Naive thymus-derived CD4-positive, alpha-beta T cell (primary cell): ENCODE measurements at regions not wholly inside any gene's neighbourhood (a gene's known extent, or its start where the extent isn't known, plus 50 kb on each side); places are given as distances from the start of the nearest gene placed in this dataset.

Experiments
- ATAC-seq: fragments of 150-1000 bp; cut with Tn5 transposase; 2 replicates; pipeline ENCODE4 v1.10.0; 2021; ENCODE audit warnings: mild to moderate bottlenecking, moderate library complexity
- CTCF ChIA-PET: fragments of 350-600 bp; sonication (Branson Sonifier 250); formaldehyde crosslinking; loops from one replicate; lab custom pipeline; 2021; ENCODE audit warnings: antibody characterized with exemption; lab: Charles Lee
- POLR2A ChIA-PET: fragments of 350-600 bp; sonication (Branson Sonifier 250); formaldehyde crosslinking; loops from one replicate; lab custom pipeline; 2021; ENCODE audit warnings: antibody characterized with exemption, inconsistent platforms; lab: Charles Lee
- DNase-seq, 9 donors: peaks; one replicate each; pipeline versions ENCODE4 v3.0.0 to v3.0.0-alpha.2; 2020 to 2022; ENCODE audit warnings: mixed read lengths in 1 of 9
- H3K27ac ChIP-seq: one replicate; pipeline ENCODE4 v1.7.0; 2013; ENCODE audit warnings: mild to moderate bottlenecking, low read depth, low read length, moderate library complexity
- H3K27me3 ChIP-seq, 2 donors: one replicate each; pipeline ENCODE4 v1.7.0; 2013; ENCODE audit warnings: low read length in 2 of 2, mild to moderate bottlenecking in 2 of 2, moderate library complexity in 2 of 2; ENCODE audit not compliant: control insufficient read depth in 2 of 2, insufficient read depth in 2 of 2
- H3K36me3 ChIP-seq, 3 experiments: 1 replicate in 2 of 3; 2 replicates in 1 of 3; pipeline ENCODE4 v1.7.0; 2013; ENCODE audit warnings: low read length in 3 of 3, mild to moderate bottlenecking in 3 of 3, moderate library complexity in 1 of 3; ENCODE audit not compliant: insufficient read depth in 3 of 3, control insufficient read depth in 2 of 3
- H3K4me1 ChIP-seq, 2 donors: one replicate each; pipeline ENCODE4 v1.7.0; 2013; ENCODE audit warnings: low read length in 2 of 2, mild to moderate bottlenecking in 2 of 2, moderate library complexity in 1 of 2; ENCODE audit not compliant: control insufficient read depth in 2 of 2, insufficient read depth in 2 of 2
- H3K4me3 ChIP-seq: 2 replicates; pipeline ENCODE4 v1.7.0; 2013; ENCODE audit warnings: mild to moderate bottlenecking, low read length
- H3K9me3 ChIP-seq, 3 experiments: 1 replicate in 2 of 3; 2 replicates in 1 of 3; pipeline ENCODE4 v1.7.0; 2013; ENCODE audit warnings: low read length in 3 of 3; ENCODE audit not compliant: control insufficient read depth in 2 of 3
- H3K27ac Mint-ChIP-seq, 9 donors: one replicate each; pipeline ENCODE4 v1.8.0; 2020 to 2022; ENCODE audit warnings: mixed read lengths in 9 of 9, mild to moderate bottlenecking in 8 of 9, moderate library complexity in 5 of 9, inconsistent platforms in 2 of 9
- H3K27me3 Mint-ChIP-seq, 5 donors: one replicate each; pipeline ENCODE4 v1.8.0; 2021 to 2022; ENCODE audit warnings: mixed read lengths in 5 of 5, mild to moderate bottlenecking in 1 of 5
- H3K36me3 Mint-ChIP-seq, 5 donors: one replicate each; pipeline ENCODE4 v1.8.0; 2020 to 2022; ENCODE audit warnings: mixed read lengths in 5 of 5, mild to moderate bottlenecking in 3 of 5, inconsistent platforms in 1 of 5
- H3K4me1 Mint-ChIP-seq, 7 donors: one replicate each; pipeline ENCODE4 v1.8.0; 2020 to 2022; ENCODE audit warnings: mixed read lengths in 7 of 7, mild to moderate bottlenecking in 3 of 7, inconsistent platforms in 1 of 7
- H3K4me3 Mint-ChIP-seq, 10 donors: one replicate each; pipeline ENCODE4 v1.8.0; 2020 to 2022; ENCODE audit warnings: mild to moderate bottlenecking in 10 of 10, mixed read lengths in 10 of 10, moderate library complexity in 6 of 10, inconsistent platforms in 2 of 10
- H3K9me3 Mint-ChIP-seq, 11 donors: one replicate each; pipeline ENCODE4 v1.8.0; 2020 to 2022; ENCODE audit warnings: mixed read lengths in 11 of 11, mild to moderate bottlenecking in 4 of 11, inconsistent platforms in 1 of 11, moderate library complexity in 1 of 11
- intact Hi-C, 2 donors: fragments of 100-400 bp; cut with micrococcal nuclease; formaldehyde crosslinking; loops; one replicate each; pipeline ENCODE4 v1.15.1; 2023

- H3K36me3 ChIP-seq = no peaks in the 10 kb centered on the region
- H3K4me1 Mint-ChIP-seq = no peaks in the 10 kb centered on the region
- H3K27ac ChIP-seq = no peak overlapping the region
- no peaks in the 10 kb centered on the region for H3K9me3 ChIP-seq
- H3K27me3 Mint-ChIP-seq = peaks cover 0 to 9% (median 3%) of the 10 kb centered on the region in 5 donors
- ChIA-PET POLR2A (no interaction called here), CTCF (no interaction called here)
- intact Hi-C loops = loop anchor here in 1 of 2 donors (10.0 kb wide), 1 partner anchor 218 kb away; no protein-coding TSS in a partner anchor
- no peaks in the 10 kb centered on the region for H3K27me3 ChIP-seq
- DNase-seq (no peak), ATAC-seq (no peak)
- no peak overlapping the region for H3K27ac Mint-ChIP-seq
- no peaks in the 10 kb centered on the region for H3K36me3 Mint-ChIP-seq
- H3K9me3 Mint-ChIP-seq = peaks cover 0 to 2% (median 0%) of the 10 kb centered on the region in 11 donors
- H3K4me1 ChIP-seq = no peaks in the 10 kb centered on the region
- H3K4me3 ChIP-seq = no peak overlapping the region
- H3K4me3 Mint-ChIP-seq = no peak overlapping the region
These were observed 250.9 kb downstream of the FBXO15 start for GRCh38 chr18:73896685-73897084.

DNA sequence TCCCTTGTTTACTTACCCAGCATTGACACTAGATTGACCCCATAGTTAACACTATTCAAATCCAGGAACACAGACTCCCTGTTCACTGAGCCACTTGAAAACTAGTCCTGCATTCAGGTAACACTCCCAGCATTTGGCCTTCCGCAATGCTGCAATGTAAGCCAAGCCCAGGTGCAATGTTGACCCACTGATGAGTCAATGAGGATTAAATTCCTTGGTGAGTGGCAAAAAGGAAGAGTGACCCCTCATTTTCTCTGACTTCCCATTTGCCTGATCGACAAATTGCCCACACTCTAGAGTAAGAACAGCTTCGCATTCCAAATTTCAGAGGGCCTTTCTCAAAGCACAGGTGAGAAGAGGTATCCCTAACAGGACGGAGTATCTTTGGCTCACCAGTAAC lies 251.9 kb downstream of the FBXO15 start:
- ATAC-seq = no peak

DNA sequence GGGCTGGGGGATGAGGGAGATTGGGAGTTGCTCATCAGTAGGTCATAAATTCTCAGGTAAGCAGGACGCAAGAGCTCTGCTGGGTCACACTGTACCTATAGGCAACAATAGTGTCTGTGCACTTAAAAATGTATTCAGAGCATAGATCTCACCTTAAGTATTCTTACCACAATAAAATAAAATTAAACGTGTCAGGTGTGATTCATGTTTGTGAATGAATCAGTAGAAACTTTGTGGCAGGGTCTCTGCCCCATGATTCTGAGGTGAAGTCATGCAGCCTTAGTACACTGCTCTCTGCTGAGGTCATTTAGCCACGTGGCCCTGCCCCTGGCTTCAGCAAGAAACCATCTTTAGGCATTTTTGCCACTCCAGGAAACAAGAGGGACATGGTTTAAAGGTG lies 253.8 kb downstream of the FBXO15 start:
- Mint-ChIP-seq H3K36me3 (no peaks in the 10 kb centered on the region), H3K27me3 (peaks cover 0 to 17% (median 3%) of the 10 kb centered on the region in 5 donors), H3K4me1 (no peaks in the 10 kb centered on the region), H3K9me3 (peaks cover 0 to 2% (median 0%) of the 10 kb centered on the region in 11 donors), H3K4me3 (no peak overlapping the region), H3K27ac (no peak overlapping the region)
- no peaks in the 10 kb centered on the region for H3K27me3 ChIP-seq
- ChIA-PET CTCF (no interaction called here), POLR2A (no interaction called here)
- no peak overlapping the region for H3K27ac ChIP-seq
- intact Hi-C loops = loop anchor here in 1 of 2 donors (10.0 kb wide), 1 partner anchor 221 kb away; no protein-coding TSS in a partner anchor
- H3K36me3 ChIP-seq = no peaks in the 10 kb centered on the region
- no peaks in the 10 kb centered on the region for H3K4me1 ChIP-seq
- H3K4me3 ChIP-seq = no peak overlapping the region
- DNase-seq (no peak), ATAC-seq (no peak)
- H3K9me3 ChIP-seq = no peaks in the 10 kb centered on the region

More for the DNA sequence above, 251.9 kb downstream of the FBXO15 start:
- no peaks in the 10 kb centered on the region for H3K9me3 ChIP-seq
- H3K4me1 ChIP-seq = no peaks in the 10 kb centered on the region
- Mint-ChIP-seq H3K36me3 (no peaks in the 10 kb centered on the region), H3K4me1 (no peaks in the 10 kb centered on the region), H3K27ac (no peak overlapping the region), H3K9me3 (peaks cover 0 to 2% (median 0%) of the 10 kb centered on the region in 11 donors), H3K4me3 (no peak overlapping the region), H3K27me3 (peaks cover 0 to 16% (median 3%) of the 10 kb centered on the region in 5 donors)
- H3K36me3 ChIP-seq = no peaks in the 10 kb centered on the region
- no peak overlapping the region for H3K4me3 ChIP-seq
- ChIA-PET POLR2A (no interaction called here), CTCF (no interaction called here)
- intact Hi-C loops = loop anchor here in 1 of 2 donors (10.0 kb wide), 1 partner anchor 219 kb away; no protein-coding TSS in a partner anchor
- no peak overlapping the region for H3K27ac ChIP-seq
- no peaks in the 10 kb centered on the region for H3K27me3 ChIP-seq
- DNase-seq = no peak

GRCh38 chr18:73891572-73892421 lies 255.8 kb downstream of the FBXO15 start:
- POLR2A ChIA-PET = no interaction called here
- H3K27me3 ChIP-seq = no peaks in the 10 kb centered on the region
- no peak overlapping the region for H3K27ac ChIP-seq
- CTCF ChIA-PET = no interaction called here
- Mint-ChIP-seq H3K27me3 (peaks cover 0 to 17% (median 0%) of the 10 kb centered on the region in 5 donors), H3K4me3 (no peak overlapping the region), H3K27ac (no peak overlapping the region), H3K36me3 (no peaks in the 10 kb centered on the region), H3K9me3 (peaks cover 0 to 2% (median 0%) of the 10 kb centered on the region in 11 donors), H3K4me1 (no peaks in the 10 kb centered on the region)
- H3K4me1 ChIP-seq = no peaks in the 10 kb centered on the region
- intact Hi-C loops = loop anchor here in 1 of 2 donors (10.0 kb wide), 1 partner anchor 223 kb away; no protein-coding TSS in a partner anchor
- H3K9me3 ChIP-seq = no peaks in the 10 kb centered on the region
- DNase-seq = no peak
- H3K36me3 ChIP-seq = no peaks in the 10 kb centered on the region
- ATAC-seq = no peak
- H3K4me3 ChIP-seq = no peak overlapping the region

GRCh38 chr18:73888565-73888964 lies 259.1 kb downstream of the FBXO15 start:
- ATAC-seq (no peak), DNase-seq (no peak)
- H3K4me3 Mint-ChIP-seq = no peak overlapping the region
- Histone ChIP-seq H3K4me3 (no peak overlapping the region), H3K9me3 (no peaks in the 10 kb centered on the region), H3K27ac (no peak overlapping the region), H3K4me1 (no peaks in the 10 kb centered on the region), H3K36me3 (no peaks in the 10 kb centered on the region), H3K27me3 (no peaks in the 10 kb centered on the region)
- intact Hi-C loops = no loop called here
- ChIA-PET POLR2A (no interaction called here), CTCF (no interaction called here)
- peaks cover 0 to 17% (median 0%) of the 10 kb centered on the region in 5 donors for H3K27me3 Mint-ChIP-seq
- H3K27ac Mint-ChIP-seq = no peak overlapping the region
- H3K36me3 Mint-ChIP-seq = no peaks in the 10 kb centered on the region
- H3K9me3 Mint-ChIP-seq = peaks cover 0 to 2% (median 0%) of the 10 kb centered on the region in 11 donors
- no peaks in the 10 kb centered on the region for H3K4me1 Mint-ChIP-seq

DNA sequence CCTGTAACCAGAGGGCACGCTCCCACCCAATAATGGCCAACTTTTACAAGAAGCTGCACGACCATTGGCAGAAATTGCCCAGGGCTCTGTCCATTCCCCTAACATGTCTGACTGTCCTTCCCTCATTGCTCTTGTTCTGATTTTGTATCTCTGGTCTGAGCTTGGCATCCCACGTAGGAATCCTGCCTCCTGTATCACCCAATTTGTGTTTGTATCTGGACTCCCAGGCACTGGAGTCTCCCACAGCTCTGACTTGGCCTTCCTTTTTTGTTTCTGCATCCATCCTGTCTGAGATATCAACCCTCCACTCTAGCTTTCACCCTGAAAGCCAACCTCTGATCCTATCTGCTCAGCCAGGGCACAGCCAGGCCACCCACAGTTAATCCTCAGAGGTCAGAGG lies 259.8 kb downstream of the FBXO15 start:
- DNase-seq (no peak), ATAC-seq (no peak)
- intact Hi-C loops = no loop called here
- Mint-ChIP-seq H3K4me1 (no peaks in the 10 kb centered on the region), H3K36me3 (no peaks in the 10 kb centered on the region), H3K27ac (no peak overlapping the region), H3K4me3 (no peak overlapping the region), H3K27me3 (peaks cover 0 to 14% (median 0%) of the 10 kb centered on the region in 5 donors), H3K9me3 (peaks cover 0 to under 1% (median 0%) of the 10 kb centered on the region in 11 donors)
- no peaks in the 10 kb centered on the region for H3K9me3 ChIP-seq
- ChIA-PET CTCF (no interaction called here), POLR2A (no interaction called here)
- no peak overlapping the region for H3K27ac ChIP-seq
- no peaks in the 10 kb centered on the region for H3K27me3 ChIP-seq
- no peaks in the 10 kb centered on the region for H3K4me1 ChIP-seq
- no peak overlapping the region for H3K4me3 ChIP-seq
- H3K36me3 ChIP-seq = no peaks in the 10 kb centered on the region
